ENCODE measurements at regions not wholly inside any gene's neighbourhood (a gene's known extent, or its start where the extent isn't known, plus 50 kb on each side); places are given as distances from the start of the nearest gene placed in this dataset.

DNA sequence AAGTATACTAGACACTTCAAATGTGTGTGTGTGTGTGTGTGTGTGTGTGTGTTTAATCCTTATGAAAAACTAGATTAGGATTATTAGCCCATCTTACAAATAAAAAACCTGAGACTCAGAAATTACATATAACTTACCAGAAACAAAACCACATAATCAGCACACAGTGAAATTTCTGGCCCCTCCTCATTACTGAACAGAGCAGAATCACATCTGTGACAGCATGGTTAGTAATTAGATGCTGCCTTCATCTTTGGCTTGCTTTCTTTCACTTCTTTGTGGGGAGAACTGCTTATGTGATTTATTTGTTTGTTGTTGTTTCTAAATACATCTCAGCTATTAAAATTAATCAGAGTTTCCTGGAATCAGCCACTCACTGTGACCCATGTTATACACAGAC lies 267.1 kb downstream of the TENT5A start:
- TF ChIP-seq GATA2 (IDR thresholded peaks at IDR 0.05; ENCODE audit: low read depth, low read length) (no peak), GATA3 (IDR thresholded peaks at IDR 0.05; ENCODE audit: low read depth, low read length) (no peak)

DNA sequence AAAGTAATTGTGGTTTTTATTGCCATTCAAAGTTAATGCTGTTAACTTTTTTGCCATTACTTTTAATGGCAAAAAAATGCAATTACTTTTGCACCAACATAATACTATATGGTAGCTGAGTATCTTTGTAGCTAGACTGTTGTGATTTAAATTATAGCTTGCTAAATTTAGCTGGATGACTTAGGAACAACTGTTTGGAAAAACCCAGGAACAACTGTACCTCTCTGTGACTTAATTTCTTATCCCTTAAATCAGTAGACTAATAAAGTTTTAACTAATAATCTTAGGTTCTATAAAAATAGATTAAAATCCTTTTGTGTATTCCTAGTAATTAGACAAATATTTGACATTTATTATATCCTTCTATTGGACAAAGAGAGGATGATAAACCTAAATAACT lies 268.2 kb downstream of the TENT5A start:
- TF ChIP-seq GATA2 (IDR thresholded peaks at IDR 0.05; ENCODE audit: low read depth, low read length) = no peak
- TF ChIP-seq GATA3 (IDR thresholded peaks at IDR 0.05; ENCODE audit: low read depth, low read length) = no peak

DNA sequence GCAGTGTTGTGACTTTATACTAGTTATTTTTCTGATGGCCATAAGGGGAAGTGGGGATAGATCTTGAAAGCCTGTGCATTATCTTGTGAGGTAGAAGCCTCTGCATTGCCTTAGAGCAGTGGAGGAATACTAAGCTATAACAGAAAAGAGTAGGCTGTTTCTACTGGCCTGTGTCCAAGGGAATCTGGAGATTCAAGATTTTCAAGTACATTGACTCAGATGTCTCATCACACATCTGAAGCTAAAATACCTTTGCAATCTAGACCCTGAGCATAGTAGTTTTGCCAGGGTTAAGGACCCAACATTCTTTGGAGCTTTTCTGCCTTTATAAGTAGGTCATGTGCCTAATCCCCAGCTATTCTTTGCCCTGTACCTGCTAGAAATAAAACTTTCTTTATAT lies 272.3 kb downstream of the TENT5A start:
- no peak for TF ChIP-seq GATA3 (IDR thresholded peaks at IDR 0.05; ENCODE audit: low read depth, low read length)
- no peak for TF ChIP-seq GATA2 (IDR thresholded peaks at IDR 0.05; ENCODE audit: low read depth, low read length)

DNA sequence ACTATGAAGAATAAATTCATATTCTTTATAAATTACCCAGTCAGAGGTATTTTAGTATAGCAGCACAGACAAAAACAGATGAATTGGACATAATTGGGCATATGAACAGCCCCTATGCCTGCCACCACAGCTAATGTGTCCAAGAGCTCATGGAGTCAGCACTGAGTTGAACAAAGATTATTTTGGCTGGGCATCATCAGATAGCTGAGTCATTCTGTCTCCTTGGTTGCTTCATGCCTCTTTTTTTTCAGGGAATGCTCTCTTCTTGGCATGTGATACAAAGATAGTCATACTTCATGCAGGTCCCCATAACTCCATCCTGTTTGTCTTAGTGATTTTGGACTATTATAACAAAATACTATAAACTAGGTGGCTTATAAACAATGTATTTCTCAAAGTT lies 275.6 kb downstream of the TENT5A start:
- TF ChIP-seq GATA3 (IDR thresholded peaks at IDR 0.05; ENCODE audit: low read depth, low read length) (no peak), GATA2 (IDR thresholded peaks at IDR 0.05; ENCODE audit: low read depth, low read length) (no peak)

DNA sequence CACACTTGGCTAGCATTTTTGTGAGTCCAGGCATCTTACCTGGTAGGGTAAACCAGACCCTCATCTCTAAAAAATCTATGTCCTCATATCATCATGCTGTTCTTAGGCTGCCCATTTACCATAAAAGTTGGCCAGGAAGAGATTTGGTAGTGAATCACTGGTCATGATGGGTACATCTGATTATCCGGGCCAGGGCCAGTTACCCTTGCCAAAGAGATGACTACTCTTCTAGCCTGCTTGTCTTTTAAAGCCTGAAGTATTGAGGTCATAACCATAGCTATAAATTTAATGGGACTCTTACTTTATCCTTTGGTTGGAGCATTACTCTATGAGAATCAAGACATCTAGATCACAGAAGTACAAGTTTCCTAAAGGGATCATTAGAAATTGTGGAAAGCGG lies 276.8 kb downstream of the TENT5A start:
- TF ChIP-seq GATA2 (IDR thresholded peaks at IDR 0.05; ENCODE audit: low read depth, low read length) = no peak
- TF ChIP-seq GATA3 (IDR thresholded peaks at IDR 0.05; ENCODE audit: low read depth, low read length) = no peak

DNA sequence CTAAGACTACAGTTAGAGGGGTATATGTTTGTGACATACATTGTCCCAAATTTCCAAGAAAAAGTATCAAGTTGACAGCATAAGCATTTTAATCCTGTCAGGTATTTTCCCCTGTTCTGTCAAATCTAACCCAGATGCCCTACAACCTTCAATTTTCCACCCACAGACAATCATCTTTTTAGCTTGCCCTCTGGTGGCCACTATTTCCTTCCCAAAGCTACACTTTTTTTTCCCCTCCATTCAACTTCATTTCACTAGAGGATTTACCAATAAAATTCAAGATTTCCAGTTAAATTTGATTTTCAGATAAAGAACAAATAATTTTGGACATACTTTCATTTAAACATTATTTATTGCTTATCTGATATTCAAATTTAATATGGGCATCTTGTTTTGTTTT lies 286.6 kb downstream of the TENT5A start:
- TF ChIP-seq GATA2 (IDR thresholded peaks at IDR 0.05; ENCODE audit: low read depth, low read length) = no peak
- no peak for TF ChIP-seq GATA3 (IDR thresholded peaks at IDR 0.05; ENCODE audit: low read depth, low read length)

DNA sequence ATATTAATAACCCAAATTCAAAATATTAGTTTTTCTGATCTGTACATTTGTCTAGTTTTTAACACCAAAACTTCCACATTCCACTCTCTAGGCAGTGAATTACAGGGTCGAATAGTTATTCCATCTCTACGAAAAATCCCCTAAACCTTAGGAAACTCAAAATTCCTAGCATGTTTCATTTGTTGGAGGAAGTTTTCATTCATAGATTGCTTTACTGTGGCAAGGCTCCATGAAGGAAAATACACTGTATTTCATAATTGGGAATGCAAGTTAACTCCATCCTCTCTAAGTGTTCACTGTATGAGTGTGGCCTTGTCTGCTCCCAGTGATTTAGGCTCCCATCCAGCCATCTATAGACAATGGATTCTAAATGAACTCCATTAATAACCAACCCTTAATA lies 296.1 kb downstream of the TENT5A start:
- TF ChIP-seq GATA2 (IDR thresholded peaks at IDR 0.05; ENCODE audit: low read depth, low read length) (no peak), GATA3 (IDR thresholded peaks at IDR 0.05; ENCODE audit: low read depth, low read length) (no peak)

DNA sequence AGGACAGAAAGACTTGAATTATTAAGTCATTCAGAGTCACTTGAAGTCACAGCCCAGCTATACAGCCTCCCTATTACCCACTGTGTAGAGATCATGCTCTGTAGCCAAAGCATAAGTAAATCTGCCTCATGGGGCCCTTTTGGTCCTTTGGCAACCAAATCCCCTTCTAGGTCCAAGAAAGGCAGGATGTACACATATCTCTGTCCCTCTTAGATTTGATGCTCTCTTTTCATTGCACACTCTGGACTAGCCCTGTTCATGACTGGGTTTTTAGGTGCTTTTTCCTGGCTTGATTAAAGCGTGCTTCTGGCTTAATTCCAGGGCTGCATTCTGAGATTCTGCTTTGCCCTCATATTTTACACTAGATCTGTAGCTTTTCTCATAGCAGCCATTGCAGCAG lies 296.8 kb downstream of the TENT5A start:
- TF ChIP-seq GATA3 (IDR thresholded peaks at IDR 0.05; ENCODE audit: low read depth, low read length) = no peak
- TF ChIP-seq GATA2 (IDR thresholded peaks at IDR 0.05; ENCODE audit: low read depth, low read length) = no peak

DNA sequence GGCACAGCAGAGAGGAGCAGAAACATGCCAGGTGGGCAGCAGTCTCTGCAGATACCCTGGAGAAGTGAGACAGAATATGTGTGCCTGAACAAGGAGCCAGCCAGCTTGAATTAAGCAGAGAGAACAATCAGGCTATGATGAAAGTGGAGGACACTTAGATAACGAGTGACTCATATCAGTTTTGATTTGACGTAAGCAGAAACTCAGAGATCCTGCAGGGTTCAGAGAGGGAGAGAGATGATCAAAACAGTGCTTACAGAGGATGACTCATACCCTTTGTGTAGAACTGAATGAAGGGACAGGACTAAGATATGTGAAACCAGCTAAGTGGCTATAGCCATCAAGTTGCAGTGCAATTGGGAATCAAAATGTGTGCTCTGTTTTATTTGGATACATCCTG lies 300.7 kb downstream of the TENT5A start:
- TF ChIP-seq GATA2 (IDR thresholded peaks at IDR 0.05; ENCODE audit: low read depth, low read length) (no peak), GATA3 (IDR thresholded peaks at IDR 0.05; ENCODE audit: low read depth, low read length) (no peak)

DNA sequence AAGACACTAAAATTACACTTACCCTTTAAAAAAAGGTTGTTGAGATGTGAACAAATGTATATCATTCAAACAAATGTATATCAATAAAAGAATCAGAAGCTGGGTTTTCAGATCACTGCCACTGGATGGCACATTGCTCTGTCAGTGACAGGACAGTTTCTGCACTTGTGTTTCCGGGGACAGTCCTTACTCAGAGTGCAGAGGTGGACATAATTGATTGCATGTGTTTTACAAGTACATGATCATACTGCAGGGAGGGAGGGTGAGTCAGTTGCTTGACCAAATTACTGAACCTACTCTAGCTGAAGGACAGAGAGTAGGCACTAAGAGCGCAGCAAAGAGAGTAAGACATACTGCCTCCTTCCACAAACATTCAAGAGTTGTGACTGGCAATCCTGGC lies 302.3 kb downstream of the TENT5A start:
- TF ChIP-seq GATA3 (IDR thresholded peaks at IDR 0.05; ENCODE audit: low read depth, low read length) (no peak), GATA2 (IDR thresholded peaks at IDR 0.05; ENCODE audit: low read depth, low read length) (no peak)

DNA sequence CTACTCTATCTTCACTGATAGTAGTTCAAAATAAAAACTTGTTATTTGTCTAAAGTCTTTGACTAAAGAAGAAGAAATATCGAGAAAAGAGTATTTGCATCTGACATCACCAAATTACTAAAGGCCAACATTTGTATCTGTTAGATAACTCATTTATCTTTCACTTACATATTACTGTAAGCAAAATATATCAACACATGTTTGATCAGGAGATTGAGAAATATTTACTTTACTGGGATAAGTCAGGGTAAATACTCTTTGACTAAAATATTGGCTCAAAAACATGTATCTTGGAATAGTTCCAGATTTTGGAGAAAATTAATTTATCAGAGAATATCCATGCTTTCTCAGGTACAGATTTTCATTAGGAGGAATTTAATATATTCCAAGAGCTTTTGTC lies 306.0 kb downstream of the TENT5A start:
- TF ChIP-seq GATA3 (IDR thresholded peaks at IDR 0.05; ENCODE audit: low read depth, low read length) (no peak), GATA2 (IDR thresholded peaks at IDR 0.05; ENCODE audit: low read depth, low read length) (no peak)

DNA sequence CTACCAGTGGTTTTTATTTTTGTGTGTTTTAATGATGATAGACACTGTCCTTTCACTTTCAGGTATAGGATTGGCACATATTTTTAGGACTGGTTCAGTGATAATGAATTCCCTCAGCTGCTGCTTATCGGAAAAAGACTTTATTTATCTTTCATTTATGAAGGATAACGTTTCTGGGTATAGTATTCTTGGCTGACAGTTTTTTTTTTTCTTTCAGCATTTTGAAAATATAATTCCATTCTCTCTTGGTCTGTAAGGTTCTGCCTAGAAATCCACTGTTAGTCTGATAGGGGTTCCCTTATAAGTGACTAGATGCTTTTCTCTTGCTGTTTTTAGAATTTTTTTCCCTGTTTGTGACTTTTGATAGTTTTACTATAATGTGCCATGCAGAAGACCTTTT lies 313.1 kb downstream of the TENT5A start:
- TF ChIP-seq GATA2 (IDR thresholded peaks at IDR 0.05; ENCODE audit: low read depth, low read length) (no peak), GATA3 (IDR thresholded peaks at IDR 0.05; ENCODE audit: low read depth, low read length) (no peak)

DNA sequence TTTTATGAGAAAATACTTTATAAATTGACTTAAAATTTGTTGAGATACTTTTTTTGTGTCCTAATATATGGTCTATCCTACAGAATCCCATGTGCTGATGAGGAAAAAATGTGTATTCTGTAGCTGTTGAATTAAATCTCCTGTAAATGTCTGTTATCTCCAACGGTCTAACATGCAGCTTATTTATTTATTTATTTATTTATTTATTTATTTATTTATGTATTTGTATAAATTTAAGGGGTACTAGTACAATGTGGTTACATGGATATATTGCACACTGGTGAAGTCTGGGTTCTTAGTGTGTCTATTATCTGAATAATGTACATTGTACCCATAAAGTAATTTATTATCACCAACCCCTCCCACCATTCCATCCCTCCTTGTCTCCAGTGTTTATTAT lies 315.5 kb downstream of the TENT5A start:
- TF ChIP-seq GATA2 (IDR thresholded peaks at IDR 0.05; ENCODE audit: low read depth, low read length) = no peak
- TF ChIP-seq GATA3 (IDR thresholded peaks at IDR 0.05; ENCODE audit: low read depth, low read length) = no peak

DNA sequence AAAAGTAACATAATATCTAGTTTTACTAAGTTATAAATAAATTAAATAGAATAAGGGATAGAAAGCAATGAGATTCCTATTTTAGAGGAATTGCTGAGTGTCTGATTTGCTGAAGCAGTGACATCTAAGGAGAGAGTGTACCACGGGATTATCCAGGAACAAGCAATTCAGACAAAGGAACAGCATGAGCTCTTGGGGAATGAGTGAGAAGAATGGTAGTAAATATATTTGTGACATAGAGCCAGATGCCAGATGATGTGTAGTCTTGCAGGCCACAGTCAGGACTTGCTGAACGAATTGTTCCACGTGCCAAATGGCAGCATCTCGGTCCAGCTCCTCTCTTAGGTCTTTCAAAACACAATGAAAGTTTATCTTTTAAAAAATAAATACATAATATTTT lies 339.2 kb downstream of the TENT5A start:
- TF ChIP-seq GATA3 (IDR thresholded peaks at IDR 0.05; ENCODE audit: low read depth, low read length) = no peak
- TF ChIP-seq GATA2 (IDR thresholded peaks at IDR 0.05; ENCODE audit: low read depth, low read length) = no peak

DNA sequence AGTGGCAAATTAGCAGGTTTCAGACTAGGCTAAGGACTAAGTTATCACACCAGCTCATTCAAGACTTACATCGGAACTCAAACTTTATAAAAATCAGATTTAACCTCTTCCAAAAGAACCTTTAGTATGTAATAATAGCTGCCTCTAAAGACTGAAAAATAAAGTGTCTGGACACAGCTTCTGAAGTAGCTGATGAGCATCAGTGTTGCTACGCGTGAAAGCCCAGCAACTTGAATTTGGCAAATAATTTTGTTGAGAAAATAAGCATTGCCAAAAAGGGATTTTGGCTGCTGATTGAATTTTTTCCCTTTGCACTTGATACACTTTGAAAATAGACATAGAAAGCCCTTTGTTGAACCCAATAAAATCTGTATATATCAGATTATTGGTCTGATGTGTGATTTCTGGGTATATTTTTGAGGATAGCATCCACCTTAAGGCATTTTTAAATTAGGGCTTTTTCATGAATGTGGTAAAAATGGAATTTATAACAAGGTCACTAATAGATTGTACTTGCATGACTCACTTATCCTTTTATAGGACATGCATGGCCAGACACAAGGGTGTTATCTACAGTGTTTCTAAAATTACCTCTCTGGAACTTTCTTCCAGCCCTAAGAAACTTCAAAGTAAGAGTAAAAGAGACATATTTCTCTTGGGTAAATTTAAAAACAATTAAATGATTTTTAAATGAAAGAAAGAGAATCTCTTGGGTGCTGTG lies 350.4 kb downstream of the TENT5A start:
- no peak for TF ChIP-seq GATA2 (IDR thresholded peaks at IDR 0.05; ENCODE audit: low read depth, low read length)

DNA sequence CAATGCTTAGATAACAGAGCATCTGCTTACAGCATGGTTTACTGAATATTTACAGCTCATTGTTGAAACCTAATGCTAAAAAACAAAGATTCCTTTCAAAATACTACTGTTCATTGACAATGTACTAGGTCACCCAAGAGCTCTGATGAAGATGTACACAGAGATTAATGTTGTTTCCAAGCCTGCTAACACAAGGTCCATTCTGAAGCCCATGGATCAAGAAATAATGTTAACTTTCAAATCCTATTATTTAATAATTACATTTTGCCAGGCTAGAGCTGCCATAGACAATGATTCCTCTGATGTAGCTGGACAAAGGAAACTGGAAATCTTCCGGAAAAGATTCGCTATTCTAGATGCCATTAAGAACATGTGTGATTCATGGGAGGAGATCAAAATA lies 355.6 kb downstream of the TENT5A start:
- no peak for TF ChIP-seq GATA3 (IDR thresholded peaks at IDR 0.05; ENCODE audit: low read depth, low read length)
- no peak for TF ChIP-seq GATA2 (IDR thresholded peaks at IDR 0.05; ENCODE audit: low read depth, low read length)
